ENCODE measurements at regions not wholly inside any gene's neighbourhood (a gene's known extent, or its start where the extent isn't known, plus 50 kb on each side); places are given as distances from the start of the nearest gene placed in this dataset.
"Not testable (repeated sequence)": the region's sequence is repeated elsewhere in the genome, so short reads cannot be mapped to it uniquely, and the experiment has no call there.

DNA sequence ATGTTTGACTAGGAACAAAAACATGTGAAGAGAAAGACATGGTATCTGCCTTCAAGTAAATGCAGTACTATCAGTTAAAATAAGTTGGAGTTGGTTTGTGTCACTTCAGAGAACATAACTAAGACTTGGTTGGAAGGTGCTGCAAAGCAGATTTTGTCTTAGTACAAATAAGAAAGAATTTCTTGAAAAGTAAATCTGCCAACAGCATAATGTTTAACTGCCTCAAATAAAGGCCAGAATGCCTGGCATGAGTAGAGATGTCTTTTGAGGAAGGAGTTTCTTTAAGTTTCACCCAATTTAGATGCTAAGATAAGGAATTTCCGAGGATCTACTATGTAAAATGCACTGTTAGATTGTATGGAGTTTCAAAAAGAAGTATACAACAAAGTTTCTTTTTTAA, 409.7 kb downstream of the PIK3C3 start:
- H3K27ac ChIP-seq (ENCODE audit: low read length) = no peak overlapping the region
- no peaks in the 10 kb centered on the region for H3K27me3 Mint-ChIP-seq
- POLR2A ChIA-PET = no interaction called here

DNA sequence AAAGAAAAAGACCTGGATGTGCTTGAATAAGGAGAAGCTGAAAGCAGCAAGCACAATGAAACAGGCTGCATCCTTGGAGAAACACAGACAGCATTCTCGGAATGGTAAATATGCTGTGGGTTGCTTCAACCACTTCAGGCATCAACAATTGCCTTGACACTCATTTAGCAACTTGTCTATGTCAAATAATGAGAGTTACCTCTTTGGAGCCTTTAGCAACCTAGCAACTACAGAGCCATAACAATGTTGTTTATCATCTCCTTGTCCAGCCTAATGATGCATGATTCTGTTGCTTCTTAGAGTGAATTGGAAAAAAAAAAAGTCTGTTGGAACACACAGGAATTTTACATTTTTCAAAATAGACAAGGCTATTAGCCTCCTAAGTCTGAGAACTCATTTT, 410.6 kb downstream of the PIK3C3 start:
- no peaks in the 10 kb centered on the region for H3K4me1 ChIP-seq (ENCODE audit: control insufficient read depth in 1 of 2, extremely low read depth in 1 of 2, insufficient read depth in 2 of 2, low read length in 2 of 2)
- H3K27ac Mint-ChIP-seq = no peak overlapping the region
- no peaks in the 10 kb centered on the region for H3K27me3 Mint-ChIP-seq
- no CpG with 5 or more reads among the region's 1 CpG for WGBS (ENCODE audit: insufficient coverage)
- no peaks in the 10 kb centered on the region for H3K27me3 ChIP-seq (replicated peaks in 1 of 2; ENCODE audit: control insufficient read depth in 2 of 2, extremely low read depth in 1 of 2, insufficient read depth in 2 of 2, low read length in 1 of 2)
- H3K9me3 Mint-ChIP-seq = no peaks in the 10 kb centered on the region
- no peaks in the 10 kb centered on the region for H3K9me3 ChIP-seq
- no peak overlapping the region for H3K27ac ChIP-seq (ENCODE audit: low read length)
- no peak overlapping the region for H3K4me3 ChIP-seq (ENCODE audit: control insufficient read depth in 1 of 2, extremely low read depth in 1 of 2, low read length in 1 of 2)
- H3K4me3 Mint-ChIP-seq = no peak overlapping the region
- no peaks in the 10 kb centered on the region for H3K4me1 Mint-ChIP-seq
- ATAC-seq (replicated peaks in 1 of 4) = no peak
- ChIA-PET POLR2A (no interaction called here), CTCF (no interaction called here)
- no peaks in the 10 kb centered on the region for H3K36me3 Mint-ChIP-seq
- H3K36me3 ChIP-seq (ENCODE audit: control insufficient read depth in 2 of 2, extremely low read depth in 1 of 2, insufficient read depth in 1 of 2, low read length in 1 of 2) = no peaks in the 10 kb centered on the region
- DNase-seq = no peak

More for the DNA sequence above, 409.7 kb downstream of the PIK3C3 start:
- Histone ChIP-seq H3K4me3 (ENCODE audit: control insufficient read depth in 1 of 2, extremely low read depth in 1 of 2, low read length in 1 of 2) (no peak overlapping the region), H3K9me3 (no peaks in the 10 kb centered on the region), H3K36me3 (ENCODE audit: control insufficient read depth in 2 of 2, extremely low read depth in 1 of 2, insufficient read depth in 1 of 2, low read length in 1 of 2) (no peaks in the 10 kb centered on the region), H3K4me1 (ENCODE audit: control insufficient read depth in 1 of 2, extremely low read depth in 1 of 2, insufficient read depth in 2 of 2, low read length in 2 of 2) (no peaks in the 10 kb centered on the region), H3K27me3 (replicated peaks in 1 of 2; ENCODE audit: control insufficient read depth in 2 of 2, extremely low read depth in 1 of 2, insufficient read depth in 2 of 2, low read length in 1 of 2) (no peaks in the 10 kb centered on the region)
- Mint-ChIP-seq H3K36me3 (no peaks in the 10 kb centered on the region), H3K9me3 (no peaks in the 10 kb centered on the region), H3K4me3 (no peak overlapping the region), H3K27ac (no peak overlapping the region), H3K4me1 (no peaks in the 10 kb centered on the region)
- no CpG with 5 or more reads among the region's 1 CpG for WGBS (ENCODE audit: insufficient coverage)
- DNase-seq = no peak
- CTCF ChIA-PET = no interaction called here
- ATAC-seq (replicated peaks in 1 of 4) = no peak

DNA sequence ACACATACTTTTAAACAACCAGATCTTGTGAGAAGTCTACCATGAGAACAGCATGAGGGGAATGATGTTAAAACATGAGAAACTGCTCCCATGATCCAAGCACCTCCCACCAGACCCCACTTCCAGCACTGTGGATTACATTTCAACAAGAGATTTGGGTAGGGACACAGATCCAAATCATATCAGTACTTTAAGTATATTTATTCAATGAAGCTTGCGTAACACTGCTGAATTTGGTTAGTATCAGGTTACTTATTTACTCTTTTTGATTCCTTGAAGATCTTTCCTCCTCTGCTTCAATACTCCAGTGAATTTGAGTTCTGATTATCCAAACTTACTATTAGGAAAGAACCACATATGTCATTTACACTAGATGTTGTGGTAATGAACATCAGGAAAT, 418.6 kb downstream of the PIK3C3 start:
- WGBS (ENCODE audit: insufficient coverage) = no CpG with 5 or more reads among the region's 1 CpG
- H3K4me1 Mint-ChIP-seq = no peaks in the 10 kb centered on the region
- no peaks in the 10 kb centered on the region for H3K4me1 ChIP-seq (ENCODE audit: control insufficient read depth in 1 of 2, extremely low read depth in 1 of 2, insufficient read depth in 2 of 2, low read length in 2 of 2)
- no peak overlapping the region for H3K27ac ChIP-seq (ENCODE audit: low read length)
- DNase-seq = no peak
- no peaks in the 10 kb centered on the region for H3K36me3 Mint-ChIP-seq
- H3K9me3 Mint-ChIP-seq = no peaks in the 10 kb centered on the region
- no peak overlapping the region for H3K4me3 Mint-ChIP-seq
- ATAC-seq (replicated peaks in 1 of 4) = no peak
- H3K36me3 ChIP-seq (ENCODE audit: control insufficient read depth in 2 of 2, extremely low read depth in 1 of 2, insufficient read depth in 1 of 2, low read length in 1 of 2) = no peaks in the 10 kb centered on the region
- no peak overlapping the region for H3K27ac Mint-ChIP-seq
- no peaks in the 10 kb centered on the region for H3K9me3 ChIP-seq
- H3K27me3 ChIP-seq (replicated peaks in 1 of 2; ENCODE audit: control insufficient read depth in 2 of 2, extremely low read depth in 1 of 2, insufficient read depth in 2 of 2, low read length in 1 of 2) = no peaks in the 10 kb centered on the region
- H3K27me3 Mint-ChIP-seq = no peaks in the 10 kb centered on the region
- POLR2A ChIA-PET = interaction anchor here in 1 of 2 donors (0.6 kb wide), 1 partner anchor 19 kb away, joined by 3 read pairs; no protein-coding TSS in a partner anchor
- no peak overlapping the region for H3K4me3 ChIP-seq (ENCODE audit: control insufficient read depth in 1 of 2, extremely low read depth in 1 of 2, low read length in 1 of 2)
- CTCF ChIA-PET = no interaction called here

DNA sequence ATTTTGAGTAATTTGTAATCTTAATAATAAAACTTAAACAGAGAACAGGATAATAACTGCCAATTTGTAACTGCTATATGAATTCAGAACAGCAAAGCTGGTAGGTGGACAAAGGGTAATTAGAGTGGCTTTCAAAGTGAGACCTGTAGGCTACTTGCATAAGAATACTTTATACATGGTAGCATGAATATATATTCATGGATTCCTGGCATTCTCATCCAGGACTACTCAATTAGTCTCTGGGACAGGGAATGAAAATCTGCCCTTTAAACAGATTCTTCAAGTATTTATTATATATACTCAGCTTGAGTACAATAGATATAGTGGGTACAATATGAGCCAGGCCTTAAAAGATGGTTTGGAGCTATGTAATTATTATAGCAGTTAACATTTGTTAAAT, 419.9 kb downstream of the PIK3C3 start:
- ChIA-PET CTCF (no interaction called here), POLR2A (no interaction called here)
- Mint-ChIP-seq H3K36me3 (no peaks in the 10 kb centered on the region), H3K27ac (no peak overlapping the region), H3K27me3 (no peaks in the 10 kb centered on the region), H3K9me3 (peaks cover 0 to 9% (median 0%) of the 10 kb centered on the region in 3 donors), H3K4me1 (no peaks in the 10 kb centered on the region), H3K4me3 (no peak overlapping the region)
- Histone ChIP-seq H3K36me3 (ENCODE audit: control insufficient read depth in 2 of 2, extremely low read depth in 1 of 2, insufficient read depth in 1 of 2, low read length in 1 of 2) (no peaks in the 10 kb centered on the region), H3K9me3 (no peaks in the 10 kb centered on the region), H3K4me3 (ENCODE audit: control insufficient read depth in 1 of 2, extremely low read depth in 1 of 2, low read length in 1 of 2) (no peak overlapping the region), H3K27me3 (replicated peaks in 1 of 2; ENCODE audit: control insufficient read depth in 2 of 2, extremely low read depth in 1 of 2, insufficient read depth in 2 of 2, low read length in 1 of 2) (no peaks in the 10 kb centered on the region), H3K4me1 (ENCODE audit: control insufficient read depth in 1 of 2, extremely low read depth in 1 of 2, insufficient read depth in 2 of 2, low read length in 2 of 2) (no peaks in the 10 kb centered on the region), H3K27ac (ENCODE audit: low read length) (no peak overlapping the region)
- no peak for DNase-seq
- no peak for ATAC-seq (replicated peaks in 1 of 4)

DNA sequence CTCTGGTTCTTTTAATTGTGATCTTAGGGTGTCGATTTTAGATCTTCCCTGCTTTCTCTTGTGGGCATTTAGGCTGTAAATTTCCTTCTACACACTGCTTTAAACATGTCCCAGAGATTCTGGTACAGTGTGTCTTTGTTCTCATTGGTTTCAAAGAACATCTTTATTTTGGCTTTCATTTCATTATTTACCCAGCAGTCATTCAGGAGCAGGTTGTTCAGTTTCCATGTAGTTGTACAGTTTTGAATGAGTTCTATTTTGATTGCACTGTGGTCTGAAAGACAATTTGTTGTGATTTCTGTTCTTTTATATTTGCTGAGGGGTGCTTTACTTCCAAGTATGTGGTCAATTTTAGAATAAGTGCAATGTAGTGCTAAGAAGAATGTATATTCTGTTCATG, 423.8 kb downstream of the PIK3C3 start:
- H3K9me3 ChIP-seq; CTCF ChIA-PET; H3K36me3 ChIP-seq (ENCODE audit: control insufficient read depth in 2 of 2, extremely low read depth in 1 of 2, insufficient read depth in 1 of 2, low read length in 1 of 2); ATAC-seq (replicated peaks in 1 of 4); H3K9me3 Mint-ChIP-seq; H3K27ac ChIP-seq (ENCODE audit: low read length); H3K4me1 Mint-ChIP-seq; H3K4me3 Mint-ChIP-seq; DNase-seq; H3K36me3 Mint-ChIP-seq; H3K4me3 ChIP-seq (ENCODE audit: control insufficient read depth in 1 of 2, extremely low read depth in 1 of 2, low read length in 1 of 2); H3K27me3 ChIP-seq (replicated peaks in 1 of 2; ENCODE audit: control insufficient read depth in 2 of 2, extremely low read depth in 1 of 2, insufficient read depth in 2 of 2, low read length in 1 of 2); H3K27ac Mint-ChIP-seq; H3K4me1 ChIP-seq (ENCODE audit: control insufficient read depth in 1 of 2, extremely low read depth in 1 of 2, insufficient read depth in 2 of 2, low read length in 2 of 2); H3K27me3 Mint-ChIP-seq; POLR2A ChIA-PET: not testable (repeated sequence)
- no CpG with 5 or more reads among the region's 1 CpG for WGBS (ENCODE audit: insufficient coverage)

DNA sequence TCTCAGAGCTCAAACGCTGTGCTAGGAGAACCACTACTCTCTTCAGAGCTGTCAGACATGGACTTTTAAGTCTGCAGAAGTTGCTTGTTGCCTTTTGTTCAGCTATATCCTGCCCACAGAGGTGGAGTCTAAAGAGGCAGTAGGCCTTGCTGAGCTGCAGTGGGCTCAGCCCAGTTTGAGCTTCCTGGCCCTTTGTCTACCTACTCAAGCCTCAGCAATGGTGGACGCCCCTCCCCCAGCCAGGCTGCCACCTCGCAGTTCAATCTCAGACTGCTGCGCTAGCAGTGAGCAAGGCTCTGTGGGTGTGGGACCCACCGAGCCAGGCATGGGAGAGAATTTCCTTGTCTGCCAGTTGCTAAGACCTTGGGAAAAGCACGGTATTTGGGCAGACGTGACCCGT, 426.2 kb downstream of the PIK3C3 start:
- CTCF ChIA-PET, H3K27ac Mint-ChIP-seq: not testable (repeated sequence)

DNA sequence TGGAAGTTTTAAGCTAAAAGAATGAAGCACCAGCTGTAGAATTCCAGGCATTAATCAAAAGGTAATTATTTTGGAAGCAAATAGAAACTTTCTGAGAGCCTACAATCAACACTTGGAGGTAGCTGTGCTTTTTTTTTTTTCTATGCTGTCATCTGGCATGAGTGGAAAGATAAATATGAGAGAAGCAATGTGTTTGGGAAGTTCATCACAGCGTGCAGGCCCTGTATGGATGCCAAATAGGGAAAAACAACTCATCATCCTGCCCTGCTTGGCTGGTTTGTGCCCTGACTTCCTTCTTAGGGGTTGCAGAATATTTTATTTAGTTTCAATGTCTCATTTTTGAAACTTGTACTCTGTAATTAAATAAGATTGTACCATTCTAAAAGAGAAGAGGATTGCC, 437.4 kb downstream of the PIK3C3 start:
- H3K36me3 Mint-ChIP-seq = no peaks in the 10 kb centered on the region

More for the DNA sequence above, 426.2 kb downstream of the PIK3C3 start:
- H3K27me3 ChIP-seq (replicated peaks in 1 of 2; ENCODE audit: control insufficient read depth in 2 of 2, extremely low read depth in 1 of 2, insufficient read depth in 2 of 2, low read length in 1 of 2); H3K4me3 ChIP-seq (ENCODE audit: control insufficient read depth in 1 of 2, extremely low read depth in 1 of 2, low read length in 1 of 2); H3K9me3 ChIP-seq; DNase-seq; H3K27ac ChIP-seq (ENCODE audit: low read length); H3K4me1 ChIP-seq (ENCODE audit: control insufficient read depth in 1 of 2, extremely low read depth in 1 of 2, insufficient read depth in 2 of 2, low read length in 2 of 2); H3K27me3 Mint-ChIP-seq; H3K4me1 Mint-ChIP-seq; H3K36me3 ChIP-seq (ENCODE audit: control insufficient read depth in 2 of 2, extremely low read depth in 1 of 2, insufficient read depth in 1 of 2, low read length in 1 of 2); H3K36me3 Mint-ChIP-seq; POLR2A ChIA-PET; ATAC-seq (replicated peaks in 1 of 4); H3K4me3 Mint-ChIP-seq: not testable (repeated sequence)
- WGBS (ENCODE audit: insufficient coverage) = 87% methylated on average over 7 of the region's 8 CpGs
- peaks cover 0 to 15% (median 0%) of the 10 kb centered on the region in 3 donors for H3K9me3 Mint-ChIP-seq

More for the DNA sequence above, 437.4 kb downstream of the PIK3C3 start:
- H3K4me1 ChIP-seq (ENCODE audit: control insufficient read depth in 1 of 2, extremely low read depth in 1 of 2, insufficient read depth in 2 of 2, low read length in 2 of 2) = no peaks in the 10 kb centered on the region
- no peak overlapping the region for H3K4me3 Mint-ChIP-seq
- H3K9me3 ChIP-seq = no peaks in the 10 kb centered on the region
- H3K4me3 ChIP-seq (ENCODE audit: control insufficient read depth in 1 of 2, extremely low read depth in 1 of 2, low read length in 1 of 2) = no peak overlapping the region
- ChIA-PET CTCF (no interaction called here), POLR2A (interaction anchor here in 1 of 2 donors (0.5 kb wide), 1 partner anchor 19 kb away, joined by 3 read pairs; no protein-coding TSS in a partner anchor)
- no peaks in the 10 kb centered on the region for H3K4me1 Mint-ChIP-seq
- H3K27ac Mint-ChIP-seq = no peak overlapping the region
- no CpG with 5 or more reads among the region's 1 CpG for WGBS (ENCODE audit: insufficient coverage)
- peaks cover 0 to 6% (median 3%) of the 10 kb centered on the region in 3 donors for H3K9me3 Mint-ChIP-seq
- no peaks in the 10 kb centered on the region for H3K27me3 ChIP-seq (replicated peaks in 1 of 2; ENCODE audit: control insufficient read depth in 2 of 2, extremely low read depth in 1 of 2, insufficient read depth in 2 of 2, low read length in 1 of 2)
- no peaks in the 10 kb centered on the region for H3K36me3 ChIP-seq (ENCODE audit: control insufficient read depth in 2 of 2, extremely low read depth in 1 of 2, insufficient read depth in 1 of 2, low read length in 1 of 2)
- no peak for DNase-seq
- H3K27me3 Mint-ChIP-seq = no peaks in the 10 kb centered on the region
- no peak for ATAC-seq (replicated peaks in 1 of 4)
- H3K27ac ChIP-seq (ENCODE audit: low read length) = no peak overlapping the region

Data from T-cell (primary cell).